Stimulated activated CD8-positive, alpha-beta memory T cell treated with anti-CD3 and anti-CD28 coated beads, Interleukin-4, amount 100 ng/mL, for 48 hours (primary cell): ENCODE measurements at regions not wholly inside any gene's neighbourhood (a gene's known extent, or its start where the extent isn't known, plus 50 kb on each side); places are given as distances from the start of the nearest gene placed in this dataset.
A peak's percentile ranks its signal among the peaks of the same experiment; 100 is the strongest.
"Not testable (repeated sequence)": the region's sequence is repeated elsewhere in the genome, so short reads cannot be mapped to it uniquely, and the experiment has no call there.

ENCODE experiments used
- DNase-seq: peaks from one replicate; pipeline ENCODE4 v3.0.0-alpha.2; 2020

GRCh38 chr15:44817797-44818196 is 81.5 kb downstream of the TRIM69 start:
- DNase-seq, result not testable (repeated sequence)

- DNase-seq, result not testable (repeated sequence)
Observed at GRCh38 chr15:44819331-44819987, 83.1 kb downstream of the TRIM69 start.

DNA sequence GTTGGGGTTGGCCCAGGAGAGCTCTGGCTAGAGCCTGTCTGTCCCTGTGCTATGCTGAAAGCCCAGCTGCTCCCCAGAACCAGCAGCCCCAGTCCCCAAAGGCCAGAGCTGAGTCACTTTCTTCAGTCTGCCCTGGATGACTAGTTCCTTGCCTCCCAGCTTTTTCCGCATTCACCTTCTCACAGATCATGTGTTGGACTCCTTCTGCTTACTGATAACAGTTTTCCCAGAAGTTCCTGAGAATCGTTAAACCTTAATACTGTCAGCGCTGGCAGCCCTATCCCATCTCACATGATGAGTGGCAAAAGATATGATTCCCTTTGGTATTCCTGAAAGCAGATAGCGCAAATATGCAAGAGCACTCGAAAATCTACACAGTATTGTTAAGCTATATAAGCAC is 84.2 kb downstream of the TRIM69 start:
- not testable (repeated sequence) for DNase-seq

GRCh38 chr15:44820967-44821366 is 84.6 kb downstream of the TRIM69 start:
- DNase-seq, result not testable (repeated sequence)

- DNase-seq, result not testable (repeated sequence)
Observed at GRCh38 chr15:44824277-44825145, 88.2 kb downstream of the TRIM69 start.

- DNase-seq, result not testable (repeated sequence)
Observed at GRCh38 chr15:44826583-44826982, 90.3 kb downstream of the TRIM69 start.

DNA sequence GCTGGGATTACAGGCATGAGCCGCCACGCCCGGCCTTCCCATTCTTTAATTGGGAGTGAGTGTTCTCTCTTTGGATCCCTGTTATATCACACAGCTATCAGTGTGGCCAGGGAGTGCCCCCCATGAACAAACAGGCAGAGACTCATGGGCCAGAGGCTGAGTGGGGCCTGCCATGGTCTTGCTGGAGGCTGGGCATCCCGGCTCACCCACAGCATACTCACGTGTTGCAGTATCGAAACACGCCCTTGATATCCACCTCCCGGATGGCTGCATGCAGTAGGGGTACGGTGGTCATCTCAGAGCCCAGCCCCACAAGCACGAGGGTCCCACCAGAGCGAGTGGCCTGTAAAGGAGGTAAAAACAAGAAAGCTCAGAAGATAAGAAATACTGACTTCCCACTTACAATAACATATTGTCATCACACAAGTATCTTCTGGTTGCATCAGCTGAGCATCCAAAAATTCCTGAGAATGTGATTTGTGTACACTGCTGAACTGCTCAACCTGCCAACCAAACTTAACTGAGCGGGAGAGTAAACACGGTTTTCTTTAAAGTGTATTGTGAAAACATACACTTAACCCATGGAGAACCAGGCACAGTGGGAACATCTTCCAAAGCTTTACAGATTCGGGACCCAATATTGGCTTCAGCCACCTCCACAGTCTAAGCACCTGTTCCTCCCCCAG is 92.0 kb downstream of the TRIM69 start:
- not testable (repeated sequence) for DNase-seq

- not testable (repeated sequence) for DNase-seq
Observed at GRCh38 chr15:44829150-44829549, 92.8 kb downstream of the TRIM69 start.

GRCh38 chr15:44830692-44831408 is 94.5 kb downstream of the TRIM69 start:
- DNase-seq, result peak; percentile 30

GRCh38 chr15:44831409-44831741 is 95.0 kb downstream of the TRIM69 start:
- not testable (repeated sequence) for DNase-seq

DNA sequence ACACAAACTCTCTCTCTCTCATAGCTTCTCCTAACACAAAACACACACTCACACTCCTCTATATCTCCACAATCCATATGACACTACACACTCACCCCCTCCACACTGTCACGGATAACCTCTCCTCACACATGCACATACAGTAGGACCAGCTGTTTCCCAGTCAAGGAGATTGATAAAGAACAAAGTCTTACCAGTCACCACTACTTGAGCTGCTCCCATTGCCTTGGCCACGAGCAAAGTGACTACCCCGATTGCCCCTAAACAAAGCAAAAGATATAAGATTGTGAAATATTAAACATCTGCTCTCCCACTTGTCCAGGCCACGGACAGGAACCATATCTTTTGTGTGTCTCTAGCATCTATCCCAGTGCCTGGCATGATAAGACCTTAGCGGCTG is 95.8 kb downstream of the TRIM69 start:
- DNase-seq, result not testable (repeated sequence)

- DNase-seq, result not testable (repeated sequence)
Observed at GRCh38 chr15:44833081-44833480, 96.8 kb downstream of the TRIM69 start.

DNA sequence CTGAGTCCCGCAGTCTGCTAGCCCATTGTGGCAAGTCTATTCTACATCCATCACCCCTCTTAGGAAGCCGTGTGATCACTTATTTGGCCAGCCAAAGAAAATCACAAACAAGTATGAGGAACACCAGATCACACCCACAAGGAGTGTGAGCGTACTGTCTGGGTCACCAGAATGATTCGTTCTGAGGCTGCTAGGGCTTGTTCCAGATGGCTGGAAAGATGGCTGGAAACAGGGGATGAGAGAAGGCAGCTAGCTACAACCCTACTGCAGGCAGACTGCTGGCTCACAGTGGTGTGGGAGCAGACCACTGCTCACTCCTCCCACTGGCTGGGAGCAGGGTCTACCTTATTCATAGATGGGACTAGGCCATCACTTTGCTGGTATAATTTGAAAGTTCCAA is 97.4 kb downstream of the TRIM69 start:
- DNase-seq, result not testable (repeated sequence)

DNA sequence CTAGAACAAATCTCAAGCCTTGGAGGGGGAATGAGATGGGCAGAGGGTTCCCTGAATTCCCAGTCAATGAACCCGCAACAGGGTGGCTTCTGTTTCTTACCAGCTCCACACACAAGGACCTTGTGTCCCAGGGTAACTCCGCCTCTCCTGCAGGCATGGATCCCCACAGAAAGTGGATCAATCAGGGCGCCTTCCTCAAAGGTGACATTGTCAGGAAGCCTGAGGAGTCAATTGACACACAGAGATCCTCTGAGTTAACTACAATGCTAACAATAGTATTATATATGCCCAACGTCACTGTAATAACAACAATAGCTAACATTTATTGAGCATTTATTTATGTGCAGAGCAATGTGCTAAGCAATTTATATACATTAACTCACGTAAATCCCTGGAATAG is 98.8 kb downstream of the TRIM69 start:
- DNase-seq, result not testable (repeated sequence)

DNA sequence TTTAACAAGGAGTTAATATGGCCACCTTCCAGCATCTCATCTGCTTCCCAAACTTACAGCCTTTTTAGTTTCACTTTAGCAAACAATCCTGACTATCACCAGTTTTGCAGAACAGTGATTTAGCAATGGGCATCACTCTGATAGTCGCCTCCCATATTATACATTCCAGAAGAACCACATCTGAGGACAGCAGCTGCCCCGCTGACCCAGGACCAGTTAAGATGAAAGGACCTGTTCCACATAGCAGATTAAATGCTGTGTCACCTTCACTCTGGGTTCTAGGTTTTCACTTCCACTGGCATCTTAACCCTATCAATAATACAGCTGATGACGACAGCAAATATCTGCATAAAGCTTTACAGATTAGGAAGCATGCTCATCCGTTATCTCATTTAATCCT is 99.8 kb downstream of the TRIM69 start:
- no peak for DNase-seq

DNA sequence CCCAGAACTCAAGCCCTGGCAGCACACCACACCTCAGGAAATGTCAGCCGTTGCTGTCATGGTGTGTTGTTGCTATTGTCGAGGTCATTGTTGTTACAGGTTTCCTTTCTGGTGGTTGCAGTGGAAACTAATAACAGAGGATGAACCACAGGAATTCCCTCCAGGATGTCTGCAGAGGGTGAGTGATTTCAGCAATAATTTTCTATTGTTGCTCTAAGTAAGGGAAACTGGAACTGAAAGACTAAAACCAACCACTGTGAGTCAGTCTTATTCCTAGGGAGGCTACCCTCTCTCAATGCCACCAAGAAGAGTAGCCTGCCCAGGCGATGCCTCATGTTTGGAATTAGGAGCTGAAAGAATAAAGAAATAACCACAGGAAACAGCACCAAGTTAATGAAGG is 102.6 kb downstream of the TRIM69 start:
- DNase-seq, result not testable (repeated sequence)

GRCh38 chr15:44841762-44842161 is 105.4 kb downstream of the TRIM69 start:
- DNase-seq, result not testable (repeated sequence)

DNA sequence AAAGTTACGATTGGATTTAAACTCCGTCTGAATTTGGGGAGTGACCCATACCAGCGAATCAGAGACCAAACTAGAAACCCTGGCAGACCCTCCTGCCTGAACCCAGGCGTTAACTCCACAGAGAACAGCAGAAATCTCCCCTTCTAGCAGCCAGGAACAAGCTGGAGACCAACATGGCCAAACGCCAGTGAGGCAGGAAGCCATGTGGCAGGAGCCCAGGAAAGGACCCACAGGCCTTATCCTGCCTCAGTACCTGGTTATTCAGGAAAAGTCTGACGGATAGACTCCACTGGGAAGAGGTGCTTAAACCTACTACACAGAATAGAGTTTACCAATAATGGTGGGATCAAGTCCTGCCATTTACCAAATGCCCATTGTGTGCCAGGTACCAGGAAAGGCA is 106.6 kb downstream of the TRIM69 start:
- not testable (repeated sequence) for DNase-seq

- not testable (repeated sequence) for DNase-seq
Observed at GRCh38 chr15:44844936-44845335, 108.6 kb downstream of the TRIM69 start.

DNA sequence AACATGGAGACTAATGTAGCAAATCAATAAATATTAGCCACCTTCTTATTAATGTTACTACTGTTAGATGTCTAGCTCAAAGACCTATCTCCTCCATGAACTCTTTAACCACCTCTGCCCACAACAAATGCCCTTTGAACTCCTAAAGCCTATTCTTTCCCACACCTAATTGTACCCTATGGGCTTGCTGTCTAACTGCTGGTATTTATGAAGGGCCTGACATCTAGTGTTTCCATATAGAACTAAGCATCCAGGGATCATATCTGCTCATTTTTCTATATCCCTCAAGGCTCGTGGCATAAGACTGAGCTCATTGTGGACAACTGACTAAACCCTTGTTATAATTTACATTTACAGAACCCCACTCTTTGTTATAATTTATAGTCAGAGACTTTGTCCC is 109.8 kb downstream of the TRIM69 start:
- not testable (repeated sequence) for DNase-seq

DNA sequence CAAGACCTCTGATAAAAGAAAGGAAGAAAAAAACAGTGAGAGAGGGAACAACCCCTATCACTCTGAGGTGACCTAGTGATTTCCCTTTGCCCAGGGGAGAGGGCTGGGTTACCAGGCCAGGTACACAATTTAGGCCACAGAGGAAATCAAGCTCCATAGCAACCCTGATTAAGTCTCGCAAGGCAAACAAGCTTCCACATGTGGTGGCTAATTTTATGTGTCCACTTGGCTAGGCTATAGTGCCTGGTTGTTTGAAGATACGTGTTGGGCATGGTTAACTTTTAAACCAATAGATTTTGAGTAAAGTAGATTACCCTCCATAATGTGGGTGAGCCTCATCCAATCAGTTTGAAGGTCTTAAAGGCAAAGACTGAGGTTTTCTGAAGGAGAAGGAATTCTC is 108.9 kb upstream of the TERB2 start:
- DNase-seq, result not testable (repeated sequence)

GRCh38 chr15:44848859-44849258 is 107.6 kb upstream of the TERB2 start:
- DNase-seq, result not testable (repeated sequence)
